OCI-LY7 (cell line): ENCODE measurements at regions not wholly inside any gene's neighbourhood (a gene's known extent, or its start where the extent isn't known, plus 50 kb on each side); places are given as distances from the start of the nearest gene placed in this dataset.

Experiments used
- CTCF ChIP-seq: fragments of 200-600 bp; sonication (generic); conservative IDR thresholded peaks from 2 replicates; pipeline ENCODE4 v1.5.1; 2014; ENCODE audit warnings: mild to moderate bottlenecking, antibody characterized with exemption, low read length, moderate library complexity, mixed read lengths
- EZH2phosphoT487 ChIP-seq: fragments of 200-600 bp; sonication (generic); IDR thresholded peaks from 2 replicates; pipeline ENCODE4 v1.6.1; 2018; ENCODE audit warnings: low read depth, borderline replicate concordance, mild to moderate bottlenecking, mixed run types, antibody characterized with exemption, low read length, moderate library complexity, mixed read lengths

GRCh38 chr19:28961772-28962500, 251.0 kb downstream of the UQCRFS1 start:
- TF ChIP-seq CTCF (no peak), EZH2phosphoT487 (no peak)
